EL (cell line): ENCODE measurements at regions not wholly inside any gene's neighbourhood (a gene's known extent, or its start where the extent isn't known, plus 50 kb on each side); places are given as distances from the start of the nearest gene placed in this dataset.

Experiments
- DNase-seq: peaks from one replicate; pipeline ENCODE4 v3.0.0-alpha.2; 2016

- DNase-seq: no peak
Observed at GRCh38 chr12:93043877-93044209, 114.7 kb upstream of the EEA1 start.

GRCh38 chr12:93047118-93047517, 118.0 kb upstream of the EEA1 start:
- no peak for DNase-seq

DNA sequence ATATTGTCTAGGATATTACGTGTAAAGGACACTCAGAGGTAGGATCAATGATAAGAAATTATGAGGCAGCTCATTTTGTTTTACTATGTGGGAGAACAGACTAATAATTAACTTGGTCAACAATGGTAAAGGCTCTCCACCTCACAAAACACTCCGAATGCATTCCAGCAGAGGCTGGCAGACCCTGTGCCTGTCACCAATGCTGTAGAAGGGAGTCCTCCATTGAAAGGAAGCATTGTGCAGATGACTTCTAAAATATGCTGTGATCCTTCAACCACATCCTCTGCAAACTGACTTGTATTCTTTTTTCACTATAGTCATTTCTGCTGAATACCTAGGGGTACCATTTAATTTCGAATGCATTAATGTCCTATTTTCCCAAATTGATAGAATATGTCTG, 119.6 kb upstream of the EEA1 start:
- no peak for DNase-seq

- DNase-seq: peak; percentile 51
Observed at GRCh38 chr12:93050026-93050747, 121.1 kb upstream of the EEA1 start.

- DNase-seq: no peak
Observed at GRCh38 chr12:93050748-93051081, 121.6 kb upstream of the EEA1 start.

DNA sequence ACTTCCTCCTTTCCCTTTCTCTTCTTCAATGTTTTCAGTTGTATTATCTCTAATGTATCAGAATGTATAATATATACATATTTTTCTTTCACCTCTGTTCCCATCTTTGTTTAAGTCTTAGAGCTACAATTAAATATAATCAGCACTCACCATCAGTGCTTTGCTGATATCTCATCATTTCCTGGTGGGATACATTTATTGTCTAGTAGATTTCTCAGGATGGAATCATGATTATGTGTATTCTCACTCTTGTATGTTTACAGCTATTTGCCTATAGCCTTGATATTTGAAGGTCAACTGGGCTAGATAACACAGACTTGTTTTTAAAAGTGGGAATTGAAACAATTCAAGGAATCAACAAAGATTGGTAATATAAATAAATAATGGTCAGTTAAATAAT, 124.9 kb upstream of the EEA1 start:
- DNase-seq: no peak

DNA sequence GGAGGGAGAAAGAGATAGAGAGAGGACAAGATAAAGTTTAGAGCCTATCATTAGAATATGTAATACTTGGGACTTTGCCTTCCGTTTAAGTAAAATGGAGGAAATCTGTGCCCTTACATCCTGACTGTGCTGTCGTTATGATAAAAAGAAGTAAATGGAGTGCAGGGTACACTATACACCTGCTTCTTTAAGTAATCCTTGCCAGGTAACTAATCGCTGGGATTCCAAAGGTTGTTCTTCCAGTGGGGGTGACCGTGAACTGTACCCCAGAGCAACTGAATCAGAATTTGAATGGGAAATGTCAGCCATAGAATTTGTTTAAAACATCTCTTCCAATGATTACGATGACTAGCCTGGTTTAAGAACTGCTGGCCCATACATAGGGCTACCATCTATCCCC, 126.1 kb upstream of the EEA1 start:
- DNase-seq: no peak

DNA sequence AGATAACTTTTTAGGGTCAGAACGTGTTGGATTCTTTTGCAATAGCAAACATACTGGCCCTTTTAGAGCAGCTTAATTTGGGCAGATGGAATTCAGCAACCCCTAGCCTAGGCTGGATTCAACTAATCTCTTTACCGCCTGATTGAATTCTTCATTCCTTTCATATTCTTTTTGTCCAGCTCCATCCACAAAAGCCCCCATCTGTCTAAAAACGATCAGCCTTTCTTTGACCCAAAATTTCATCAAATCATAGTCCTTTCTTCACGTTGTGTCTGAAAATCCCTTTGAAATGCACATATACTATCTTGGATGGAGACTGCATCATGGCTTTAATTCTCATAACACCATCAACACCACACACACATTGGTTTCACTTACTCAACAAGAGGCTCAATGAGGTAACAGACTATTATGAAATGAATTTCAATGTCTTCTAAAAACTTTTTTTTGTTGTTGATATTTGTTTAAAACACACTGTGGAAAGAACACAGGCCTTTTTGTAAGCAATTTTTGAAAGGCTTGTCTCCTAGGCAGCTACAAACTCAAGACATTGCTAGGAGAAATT, 128.0 kb upstream of the EEA1 start:
- DNase-seq: no peak

DNA sequence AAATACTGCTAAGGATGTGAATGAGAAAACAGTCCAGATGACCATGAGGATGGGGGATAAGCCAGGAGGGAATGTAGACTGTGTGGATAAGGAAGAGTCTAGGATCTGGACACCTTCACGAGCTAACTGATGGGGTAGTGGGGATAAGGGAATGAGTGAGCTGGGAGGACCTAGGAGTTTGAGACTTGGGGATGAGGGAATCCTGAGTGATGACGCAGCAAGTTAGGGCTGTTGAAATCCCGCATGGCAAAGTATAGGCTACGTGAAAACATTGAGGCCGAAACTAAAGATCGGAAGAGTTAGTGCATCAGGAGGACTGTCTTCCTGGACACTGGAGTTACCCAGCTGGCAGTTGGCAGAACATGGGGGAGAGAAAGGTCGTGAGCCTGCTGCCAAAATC, 129.2 kb upstream of the EEA1 start:
- no peak for DNase-seq

GRCh38 chr12:93059288-93059687, 130.2 kb upstream of the EEA1 start:
- no peak for DNase-seq

DNA sequence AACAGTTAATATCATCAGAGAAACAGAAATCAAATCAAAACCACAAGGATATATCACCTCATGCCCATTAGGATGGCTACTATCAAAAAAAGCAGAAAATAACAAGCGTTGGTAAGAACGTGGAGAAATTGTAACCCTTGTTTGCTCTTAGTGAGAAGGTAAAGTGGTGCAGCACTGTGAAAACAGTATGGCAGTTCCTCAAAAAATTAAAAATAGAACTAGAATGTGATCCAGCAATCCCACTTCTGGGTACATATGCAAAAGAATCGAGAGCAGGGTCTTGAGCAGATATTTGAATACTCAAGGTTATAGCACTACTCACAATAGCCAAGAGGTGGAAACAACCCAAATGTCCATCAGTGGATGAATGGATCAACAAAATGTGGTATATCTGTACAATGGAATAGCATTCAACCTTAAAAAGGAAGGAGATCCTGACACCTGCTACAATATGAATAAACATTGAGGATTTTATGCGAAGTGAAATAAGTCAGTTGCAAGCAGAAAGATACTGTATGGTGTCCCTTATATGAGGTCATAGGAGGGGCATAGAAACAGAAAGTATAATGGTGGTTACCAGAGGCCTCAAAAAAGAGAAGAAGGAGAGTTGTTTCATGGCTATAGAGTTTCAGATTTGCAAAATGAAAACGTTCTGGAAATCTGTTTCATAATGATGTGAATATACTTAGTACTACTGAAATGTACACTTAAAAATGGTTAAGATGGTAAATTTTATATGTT, 131.0 kb upstream of the EEA1 start:
- DNase-seq: no peak

DNA sequence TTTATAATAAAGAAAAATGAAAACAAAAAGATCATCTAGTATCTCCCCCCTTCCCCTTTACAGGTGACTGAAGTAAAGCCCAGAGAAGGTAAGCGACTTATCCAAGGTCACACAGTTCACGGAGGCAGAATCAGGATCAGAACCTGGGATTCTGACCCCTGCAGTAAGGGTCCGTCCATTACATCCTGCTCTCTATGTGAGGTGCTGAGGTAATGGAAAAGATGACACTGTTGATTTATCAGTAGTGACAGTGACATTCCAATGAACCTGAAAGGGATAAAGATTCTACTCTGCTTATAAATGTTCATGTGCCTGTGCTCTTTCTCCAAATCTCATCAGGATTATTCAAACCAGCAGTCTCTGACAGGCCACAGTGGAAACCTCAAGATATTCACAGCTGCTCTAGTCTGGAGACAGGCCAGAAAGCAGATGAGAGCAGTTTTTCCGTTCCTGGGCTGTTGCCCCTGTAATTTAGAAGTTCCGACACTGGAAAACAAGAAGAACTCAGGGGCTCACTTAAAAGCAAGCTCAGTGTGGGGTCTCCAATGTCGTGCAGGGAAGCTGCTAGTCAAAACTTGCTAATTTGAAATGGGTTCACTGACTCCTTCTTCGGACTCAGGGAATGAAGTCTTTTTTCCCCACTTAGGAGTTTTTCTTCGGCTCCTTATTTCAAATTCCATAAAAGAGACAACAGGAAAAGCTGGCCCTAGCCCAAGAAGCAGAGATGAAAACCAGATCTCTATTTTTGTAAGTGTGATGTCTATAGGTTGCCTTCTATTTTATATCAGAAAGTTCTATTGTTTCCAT, 131.8 kb upstream of the EEA1 start:
- no peak for DNase-seq

DNA sequence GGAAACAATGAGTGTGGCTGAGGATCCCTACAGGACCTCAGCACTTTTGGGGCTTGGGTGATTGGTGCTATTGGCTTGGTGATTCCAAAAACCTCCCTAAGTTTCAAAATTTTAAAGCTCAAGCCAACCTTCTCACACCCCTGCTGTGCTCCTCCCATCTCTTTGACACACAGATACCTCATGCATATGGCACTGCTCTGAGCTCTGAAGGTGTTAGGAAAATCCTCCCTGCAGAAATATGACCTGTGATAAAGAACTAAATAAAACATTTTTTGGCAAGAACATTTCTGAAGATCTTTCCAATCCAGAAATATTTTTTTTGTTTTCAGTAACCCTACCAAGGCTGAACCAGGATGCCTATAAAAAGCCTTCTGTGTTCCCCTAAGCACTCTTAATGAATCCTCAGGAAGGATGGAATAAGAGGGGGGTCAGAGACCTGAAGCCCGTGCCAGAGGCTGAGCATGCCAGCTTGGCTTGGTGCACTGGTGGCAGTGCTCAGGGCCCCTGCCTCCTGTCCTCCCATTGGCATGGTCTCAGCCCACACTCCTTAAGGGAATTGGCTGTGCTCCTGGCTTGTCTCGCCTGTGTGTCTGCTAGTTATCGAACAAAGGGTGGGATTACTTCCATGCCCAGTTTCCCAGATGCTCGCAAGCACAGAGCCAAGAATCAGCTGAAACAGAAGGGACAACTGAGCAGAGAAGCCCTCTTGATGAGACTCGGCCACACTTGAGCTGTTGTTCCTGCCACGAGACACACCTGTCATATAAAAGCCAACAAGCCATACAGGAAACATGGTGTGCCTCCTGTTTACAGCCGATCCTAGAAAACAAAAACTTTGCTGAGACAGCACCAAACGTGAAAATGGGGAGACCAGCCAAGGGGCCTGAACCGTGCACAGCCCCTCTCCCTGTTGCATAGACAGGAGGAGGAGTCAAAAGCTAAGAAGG, 132.7 kb upstream of the EEA1 start:
- DNase-seq: no peak

DNA sequence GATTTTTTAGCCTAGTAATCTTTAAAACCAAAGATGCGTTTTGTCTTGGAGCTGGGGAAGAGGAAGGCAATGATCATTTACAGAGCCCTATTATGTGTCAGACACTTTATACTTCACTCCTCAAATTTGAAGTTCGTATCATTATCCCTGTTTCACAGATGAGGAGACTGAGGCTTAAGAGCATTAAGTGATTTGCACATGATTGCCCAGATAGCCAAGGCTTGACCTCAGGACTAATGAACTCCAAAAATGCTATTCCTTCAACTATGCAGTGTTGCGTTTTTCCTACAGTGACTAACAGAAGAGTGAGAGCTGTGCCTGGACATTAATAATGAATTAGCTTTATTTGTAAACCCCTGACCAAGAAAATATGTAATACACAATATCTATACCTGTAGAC, 136.8 kb upstream of the EEA1 start:
- DNase-seq: no peak

DNA sequence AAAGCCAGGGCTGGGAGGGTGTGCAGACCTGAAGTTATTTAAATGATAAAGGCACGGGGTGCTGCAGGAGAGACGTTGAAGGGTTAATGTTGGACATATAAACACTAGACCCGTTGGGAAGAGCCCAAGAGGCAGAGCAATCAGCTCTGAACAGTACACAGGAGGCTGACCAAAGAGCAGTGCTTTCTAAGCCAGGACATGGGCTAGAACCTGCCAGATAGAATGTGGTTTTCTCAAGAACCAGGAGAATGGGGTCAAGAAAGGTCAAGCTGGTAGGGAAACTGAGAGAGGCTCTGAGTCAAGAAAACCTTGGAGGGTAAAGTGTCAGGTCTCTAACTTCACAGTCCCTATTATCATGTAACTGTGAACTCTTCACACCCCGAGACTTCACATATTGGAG, 143.2 kb upstream of the EEA1 start:
- no peak for DNase-seq

- no peak for DNase-seq
Observed at GRCh38 chr12:93073324-93073723, 144.2 kb upstream of the EEA1 start.

DNA sequence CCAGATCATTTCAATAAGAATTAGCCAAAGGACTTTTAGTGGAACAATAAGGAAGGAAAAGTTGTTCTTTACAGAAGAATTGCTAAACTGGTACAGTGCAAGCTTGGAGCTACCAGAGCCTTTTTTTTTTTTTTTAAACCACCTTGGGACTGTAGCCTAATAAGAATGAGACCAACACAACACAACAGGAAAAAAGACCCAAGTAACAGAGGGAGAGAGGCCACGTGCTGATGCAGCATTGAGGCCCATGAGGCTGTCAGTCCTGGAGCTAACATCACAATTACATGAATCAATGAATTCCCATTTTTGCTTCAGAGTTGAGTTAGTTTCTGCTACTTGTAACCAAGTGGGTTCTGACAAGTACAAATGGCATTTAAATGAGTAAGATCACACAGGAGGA, 149.0 kb upstream of the EEA1 start:
- no peak for DNase-seq

DNA sequence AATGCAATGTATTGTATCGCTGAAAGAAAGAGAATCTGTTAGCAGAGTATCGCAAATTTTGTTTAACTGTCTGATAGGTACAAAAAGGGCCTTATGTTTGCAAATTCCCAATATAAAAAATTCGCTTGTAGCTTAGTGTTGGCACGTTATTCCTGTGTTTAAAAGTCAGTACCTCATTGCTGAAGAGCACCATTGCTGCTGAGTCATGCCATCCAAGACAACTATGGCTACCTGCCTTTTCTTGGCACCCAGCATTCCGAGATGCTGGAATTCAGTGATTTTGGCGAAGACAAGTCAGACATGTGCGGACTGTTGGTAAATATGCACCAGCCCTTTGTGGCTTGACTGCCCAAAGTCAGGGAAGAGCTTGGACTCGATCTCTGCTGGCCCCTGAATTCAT, 149.5 kb upstream of the EEA1 start:
- no peak for DNase-seq

DNA sequence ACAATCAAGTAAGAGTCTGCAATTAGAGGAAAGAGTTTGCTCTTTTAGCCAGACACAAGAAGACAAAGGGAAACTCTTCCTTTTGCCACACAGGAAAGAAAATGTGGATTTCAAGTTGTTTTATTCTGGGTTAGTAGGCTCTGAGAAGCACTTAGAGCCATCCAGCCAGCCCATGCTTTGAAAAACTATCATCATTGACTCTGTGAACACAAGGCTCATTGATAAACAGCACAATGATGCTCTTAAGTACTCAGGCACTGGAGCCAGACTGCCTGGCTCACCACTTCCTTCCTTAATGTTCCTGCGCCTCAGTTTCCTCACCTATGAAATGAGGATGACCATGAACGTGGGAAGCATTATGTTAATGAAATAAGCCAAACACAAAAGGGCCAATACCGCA, 150.2 kb upstream of the EEA1 start:
- no peak for DNase-seq

DNA sequence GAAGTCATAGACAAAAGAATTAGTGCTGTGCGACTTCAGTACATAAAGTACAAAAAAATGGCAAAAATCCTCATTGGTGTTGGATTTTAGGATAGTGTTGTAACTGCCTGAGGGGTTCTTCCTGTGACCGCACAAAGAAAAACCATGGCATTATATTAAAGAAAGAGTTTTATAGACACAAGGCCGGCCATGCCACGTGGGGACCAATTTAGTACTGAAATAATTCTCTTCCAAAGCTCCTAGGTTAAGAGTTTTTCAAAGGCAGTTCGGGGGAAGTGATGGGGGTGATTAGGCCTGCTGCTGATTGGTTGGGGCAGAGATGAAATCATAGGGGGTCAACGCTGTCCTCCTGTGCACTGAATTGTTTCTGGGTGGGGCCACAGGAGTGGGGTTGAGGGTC, 150.9 kb upstream of the EEA1 start:
- no peak for DNase-seq

DNA sequence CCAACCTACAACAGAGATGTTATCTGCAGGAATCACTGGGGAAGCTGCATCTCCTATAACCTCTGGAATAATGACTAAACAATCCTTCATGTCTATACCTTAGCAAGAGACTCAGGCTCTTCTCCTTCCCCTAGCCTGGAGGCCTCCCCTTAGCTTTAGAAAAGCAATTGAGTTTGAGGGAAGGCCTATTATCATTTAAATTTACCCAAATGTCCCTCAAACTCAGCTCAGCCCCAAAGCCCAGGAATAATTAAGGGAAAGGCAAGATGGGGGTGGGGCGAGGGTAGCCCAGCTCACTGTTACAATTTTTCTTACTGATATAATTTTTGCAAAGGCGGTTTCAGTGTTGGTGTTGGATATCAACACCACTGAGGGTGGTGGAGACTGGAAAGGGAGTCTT, 151.4 kb upstream of the EEA1 start:
- no peak for DNase-seq

DNA sequence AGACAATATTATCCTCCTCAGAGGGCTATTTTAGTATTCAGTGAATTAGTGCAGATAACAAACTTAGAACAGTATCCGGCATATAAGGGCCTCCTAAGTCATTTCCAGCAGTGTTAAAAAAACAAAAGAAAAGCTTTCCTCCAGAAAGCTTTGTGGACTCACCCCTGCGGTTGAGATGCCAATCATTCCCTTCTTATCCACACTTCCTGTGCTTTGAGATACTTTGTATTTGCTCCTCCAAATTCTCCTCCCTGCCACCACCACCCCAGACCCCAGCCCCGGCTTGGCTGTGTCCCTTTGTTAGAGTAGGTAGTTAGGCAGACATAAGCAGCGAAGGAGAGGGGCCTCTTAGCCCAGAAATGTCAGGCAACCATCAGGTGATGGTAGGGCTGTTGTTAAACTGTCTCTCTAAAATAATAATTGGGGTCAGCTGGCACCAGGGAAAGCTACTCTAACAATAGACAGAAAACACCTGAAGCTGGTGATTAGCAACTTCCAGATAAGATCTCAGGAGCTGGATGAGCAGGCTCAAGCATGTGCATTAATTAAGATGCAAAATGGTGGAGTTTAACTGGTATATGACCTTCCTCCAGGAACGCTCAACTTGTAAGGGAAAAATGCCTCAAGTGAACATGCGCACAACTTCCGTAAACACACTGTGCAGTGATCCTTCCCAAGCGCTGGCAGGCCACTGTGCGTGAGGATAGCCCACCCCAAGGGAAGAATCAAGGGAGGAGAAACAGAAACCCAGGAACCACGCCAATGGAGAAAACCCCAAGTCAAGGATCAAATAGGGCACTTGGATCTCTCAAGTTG, 152.1 kb upstream of the EEA1 start:
- DNase-seq: peak; percentile 67
